Stimulated activated CD4-positive, alpha-beta T cell treated with anti-CD3 and anti-CD28 coated beads, Interleukin-1b, Interleukin-23, amount 100 ng/mL, for 48 hours (primary cell): ENCODE measurements at regions not wholly inside any gene's neighbourhood (a gene's known extent, or its start where the extent isn't known, plus 50 kb on each side); places are given as distances from the start of the nearest gene placed in this dataset.
"Not testable (repeated sequence)": the region's sequence is repeated elsewhere in the genome, so short reads cannot be mapped to it uniquely, and the experiment has no call there.

ENCODE experiments used
- DNase-seq: peaks from one replicate; pipeline ENCODE4 v3.0.0-alpha.2; 2020

- peak; percentile 5 for DNase-seq
Observed at GRCh38 chr1:233790662-233791371, 113.7 kb upstream of the SLC35F3 start.

GRCh38 chr1:233791372-233791703 is 113.1 kb upstream of the SLC35F3 start:
- DNase-seq, result no peak

GRCh38 chr1:233791721-233792120 is 112.8 kb upstream of the SLC35F3 start:
- no peak for DNase-seq

DNA sequence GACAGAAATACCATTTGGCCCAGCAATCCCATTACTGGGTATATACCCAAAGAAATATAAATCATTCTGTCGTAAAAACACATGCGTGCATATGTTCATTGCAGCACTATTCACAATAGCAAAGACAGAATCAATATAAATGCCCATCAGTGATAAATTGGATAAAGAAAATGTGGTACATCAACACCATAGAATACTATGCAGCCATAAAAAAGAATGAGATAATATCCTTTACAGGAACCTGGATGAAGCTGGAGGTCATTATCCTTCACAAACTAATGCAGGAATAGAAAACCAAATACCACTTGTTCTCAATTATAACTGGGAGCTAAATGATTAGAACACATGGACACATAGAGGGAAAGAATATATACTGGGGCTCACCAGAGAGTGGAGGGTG is 109.6 kb upstream of the SLC35F3 start:
- DNase-seq, result no peak

DNA sequence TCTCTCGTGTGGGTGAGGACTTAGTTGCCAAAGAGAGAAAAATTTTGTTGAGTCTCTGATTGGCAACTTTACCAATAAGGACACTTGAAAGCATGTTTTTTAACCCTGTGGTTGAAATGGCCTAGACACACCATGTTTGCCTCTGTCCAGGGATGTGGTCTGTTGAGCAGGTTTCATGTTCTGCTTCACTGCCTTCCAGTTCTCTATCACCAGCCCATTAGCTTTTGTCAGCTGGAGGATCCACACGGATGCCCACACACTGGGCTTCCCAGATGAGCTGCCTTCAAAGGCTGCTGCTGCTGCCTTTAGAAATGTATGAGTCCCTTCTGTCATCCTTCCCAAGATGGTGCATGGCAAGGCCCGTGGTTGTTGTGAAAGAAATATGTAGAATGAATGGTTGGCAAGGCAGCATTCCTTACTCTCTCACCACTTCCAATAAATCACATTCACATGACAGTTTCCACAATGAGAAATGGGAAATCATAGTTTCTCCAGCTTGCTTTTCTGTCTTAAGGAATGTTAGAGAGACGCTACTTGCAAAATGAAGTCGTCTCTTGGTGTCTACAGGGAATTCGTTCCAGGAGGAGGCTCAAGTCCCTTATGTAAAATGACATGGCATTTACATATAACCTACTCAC is 108.2 kb upstream of the SLC35F3 start:
- no peak for DNase-seq

DNA sequence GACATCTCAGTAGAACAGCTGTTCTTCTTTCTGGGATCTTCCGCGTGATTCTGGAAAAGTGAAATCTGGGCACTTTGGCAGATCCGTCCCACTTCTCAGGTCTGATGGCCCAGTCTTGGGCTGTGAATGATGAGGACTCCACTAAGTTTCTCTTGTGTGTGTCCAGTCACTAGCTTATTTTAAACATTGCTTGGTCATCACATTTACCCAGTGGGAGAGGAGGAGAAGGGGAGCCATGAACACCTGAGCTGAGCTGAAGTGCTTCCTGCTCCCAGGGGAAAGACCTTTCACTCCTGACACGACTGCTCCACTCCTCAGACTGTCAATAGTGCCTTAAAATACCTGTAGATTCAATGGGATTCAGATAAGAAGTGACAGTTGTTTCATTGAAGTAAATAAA is 101.9 kb upstream of the SLC35F3 start:
- no peak for DNase-seq

- DNase-seq, result no peak
Observed at GRCh38 chr1:233805786-233806185, 98.7 kb upstream of the SLC35F3 start.

DNA sequence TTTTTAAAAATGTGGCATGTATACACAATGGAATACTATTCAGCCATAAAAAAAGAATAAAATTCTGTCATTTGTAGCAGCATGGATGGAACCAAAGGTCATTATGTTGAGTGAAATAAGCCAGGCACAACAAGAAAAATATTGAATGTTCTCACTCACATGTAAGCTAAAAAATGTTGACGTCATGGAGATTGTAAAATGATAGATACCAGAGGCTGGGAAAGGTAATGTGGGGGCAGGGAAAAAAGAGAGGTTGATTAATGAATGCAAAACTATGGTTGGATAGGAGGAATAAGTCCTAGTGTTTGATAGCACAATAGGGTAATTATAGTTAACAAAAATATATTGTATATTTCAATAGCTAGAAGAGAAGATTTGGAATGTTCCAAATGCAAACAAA is 89.1 kb upstream of the SLC35F3 start:
- DNase-seq, result no peak

- no peak for DNase-seq
Observed at GRCh38 chr1:233815865-233816264, 88.6 kb upstream of the SLC35F3 start.

GRCh38 chr1:233816348-233816747 is 88.1 kb upstream of the SLC35F3 start:
- no peak for DNase-seq

DNA sequence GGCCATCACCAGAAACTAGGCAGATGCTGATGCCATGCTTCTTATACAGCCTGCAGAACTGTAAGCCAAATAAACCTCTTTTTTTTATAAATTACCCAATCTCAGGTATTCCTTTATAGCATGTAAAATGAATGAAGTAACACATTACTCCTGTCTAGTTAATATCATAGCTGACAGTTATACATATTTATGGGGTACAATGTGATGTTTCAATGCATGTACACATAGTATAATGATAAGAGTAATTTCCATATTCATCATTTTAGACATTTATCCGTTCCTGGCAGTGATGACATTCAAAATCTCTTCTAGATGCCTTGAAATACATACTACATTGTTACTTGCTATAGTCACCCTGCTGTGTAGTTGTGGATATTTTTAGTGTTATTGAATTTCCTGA is 85.4 kb upstream of the SLC35F3 start:
- DNase-seq, result no peak

DNA sequence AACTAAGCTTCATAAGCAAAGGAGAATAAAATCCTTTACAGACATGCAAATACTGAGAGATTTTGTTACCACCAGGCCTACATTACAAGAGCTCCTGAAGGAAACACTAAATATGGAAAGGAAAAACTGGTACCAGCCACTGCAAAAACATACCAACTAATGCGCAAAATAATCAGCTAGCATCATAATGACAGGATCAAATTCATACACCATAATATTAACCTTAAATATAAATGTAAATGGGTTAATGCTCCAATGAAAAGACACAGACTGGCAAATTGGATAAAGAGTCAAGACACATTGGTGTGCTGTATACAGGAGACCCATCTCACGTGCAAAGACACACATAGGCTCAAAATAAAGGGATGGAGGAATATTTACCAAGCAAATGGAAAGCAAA is 80.3 kb upstream of the SLC35F3 start:
- DNase-seq, result not testable (repeated sequence)

GRCh38 chr1:233827937-233828336 is 76.5 kb upstream of the SLC35F3 start:
- not testable (repeated sequence) for DNase-seq

GRCh38 chr1:233828480-233828879 is 76.0 kb upstream of the SLC35F3 start:
- no peak for DNase-seq

- no peak for DNase-seq
Observed at GRCh38 chr1:233834609-233835008, 69.9 kb upstream of the SLC35F3 start.

- not testable (repeated sequence) for DNase-seq
Observed at GRCh38 chr1:233838207-233838606, 66.3 kb upstream of the SLC35F3 start.

GRCh38 chr1:233843525-233844204 is 60.8 kb upstream of the SLC35F3 start:
- no peak for DNase-seq

- no peak for DNase-seq
Observed at GRCh38 chr1:233844275-233844674, 60.2 kb upstream of the SLC35F3 start.

GRCh38 chr1:233844692-233845091 is 59.8 kb upstream of the SLC35F3 start:
- DNase-seq, result no peak
